GM12801 (cell line): ENCODE measurements at regions not wholly inside any gene's neighbourhood (a gene's known extent, or its start where the extent isn't known, plus 50 kb on each side); places are given as distances from the start of the nearest gene placed in this dataset.

Experiments
- TF ChIP-seq, protein P1 (sequence below): IDR thresholded peaks from one replicate; pipeline ENCODE4 v1.5.1; 2011; ENCODE audit warnings: control low read depth; ENCODE audit not compliant: insufficient read length; ENCODE audit errors: extremely low read depth

DNA sequence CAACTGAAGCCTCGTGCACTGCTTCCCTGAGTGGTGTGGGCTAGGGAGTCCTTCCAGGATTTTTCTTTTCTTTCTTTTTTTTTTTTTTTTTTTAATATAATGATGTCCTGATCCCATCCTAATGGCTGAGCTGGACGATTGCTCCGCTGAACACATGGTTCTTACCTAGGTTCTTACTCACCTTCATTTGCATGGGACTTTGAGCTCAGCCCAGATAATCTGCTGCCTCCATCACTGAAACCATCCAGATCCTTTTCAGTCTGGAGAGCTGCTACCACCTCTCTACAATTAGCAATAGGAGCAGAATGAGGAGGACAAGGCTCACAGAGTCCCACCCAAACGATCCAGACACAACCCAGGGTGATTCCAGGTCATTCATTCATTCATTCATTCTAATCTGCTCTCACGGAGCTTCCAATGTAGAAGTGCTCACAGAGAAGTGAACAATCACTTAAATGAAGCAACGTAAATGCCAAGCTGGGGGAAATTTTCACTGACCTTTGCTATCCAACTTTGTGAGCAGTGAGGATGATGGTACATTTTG, 246.3 kb upstream of the RREB1 start:
- TF ChIP-seq, protein P1, sequence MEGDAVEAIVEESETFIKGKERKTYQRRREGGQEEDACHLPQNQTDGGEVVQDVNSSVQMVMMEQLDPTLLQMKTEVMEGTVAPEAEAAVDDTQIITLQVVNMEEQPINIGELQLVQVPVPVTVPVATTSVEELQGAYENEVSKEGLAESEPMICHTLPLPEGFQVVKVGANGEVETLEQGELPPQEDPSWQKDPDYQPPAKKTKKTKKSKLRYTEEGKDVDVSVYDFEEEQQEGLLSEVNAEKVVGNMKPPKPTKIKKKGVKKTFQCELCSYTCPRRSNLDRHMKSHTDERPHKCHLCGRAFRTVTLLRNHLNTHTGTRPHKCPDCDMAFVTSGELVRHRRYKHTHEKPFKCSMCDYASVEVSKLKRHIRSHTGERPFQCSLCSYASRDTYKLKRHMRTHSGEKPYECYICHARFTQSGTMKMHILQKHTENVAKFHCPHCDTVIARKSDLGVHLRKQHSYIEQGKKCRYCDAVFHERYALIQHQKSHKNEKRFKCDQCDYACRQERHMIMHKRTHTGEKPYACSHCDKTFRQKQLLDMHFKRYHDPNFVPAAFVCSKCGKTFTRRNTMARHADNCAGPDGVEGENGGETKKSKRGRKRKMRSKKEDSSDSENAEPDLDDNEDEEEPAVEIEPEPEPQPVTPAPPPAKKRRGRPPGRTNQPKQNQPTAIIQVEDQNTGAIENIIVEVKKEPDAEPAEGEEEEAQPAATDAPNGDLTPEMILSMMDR = no peak

DNA sequence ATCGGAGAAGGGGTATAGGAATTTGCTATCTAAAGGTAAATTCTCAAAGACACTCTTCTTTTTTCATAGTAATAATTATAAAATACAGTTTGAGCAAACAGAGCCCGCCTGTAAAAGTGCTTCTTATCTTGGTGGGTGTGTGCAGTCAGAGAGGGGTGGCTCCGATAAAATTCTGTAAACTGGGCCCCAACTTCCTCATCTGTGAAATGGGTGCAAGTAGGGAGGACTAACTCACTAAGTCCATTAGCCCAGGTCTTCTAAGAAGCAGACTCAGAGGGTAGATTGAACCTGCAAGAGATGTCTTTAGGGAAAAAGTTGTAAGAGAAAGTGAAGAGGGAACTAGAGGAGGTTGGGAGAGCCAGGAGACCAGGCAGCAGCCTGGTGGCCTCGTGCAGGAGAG, 245.8 kb upstream of the RREB1 start:
- TF ChIP-seq, protein P1 = no peak

DNA sequence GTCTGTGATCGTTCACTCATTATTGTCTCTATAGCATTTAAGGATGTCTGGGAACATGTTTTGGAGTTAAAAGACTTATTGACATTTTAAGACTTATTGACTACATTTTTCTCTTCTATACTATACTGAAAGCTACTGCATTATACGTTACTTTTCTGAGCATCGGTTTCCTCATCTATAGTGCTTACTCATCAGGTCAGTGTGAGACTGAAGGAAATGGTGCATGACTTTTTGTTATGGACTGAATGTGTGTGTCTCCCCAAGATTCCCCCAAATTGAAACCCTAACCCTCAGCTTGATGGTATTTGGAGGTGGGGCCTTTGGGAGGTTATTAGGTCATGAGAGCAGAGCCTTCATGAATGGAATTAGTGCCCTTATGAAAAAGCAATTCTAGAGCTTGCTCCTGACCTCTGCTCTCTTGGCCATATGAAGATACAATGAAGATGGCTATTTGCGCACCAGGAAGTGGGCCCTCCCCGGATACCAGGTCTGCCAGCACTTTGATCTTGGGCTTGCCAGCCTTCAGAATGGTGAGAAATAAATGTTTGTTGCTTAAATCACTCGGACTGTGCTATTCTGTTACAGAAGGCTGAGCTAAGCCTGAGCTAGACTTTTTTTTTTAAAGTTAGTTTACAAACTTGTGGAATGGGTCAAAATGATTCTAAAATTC, 243.7 kb upstream of the RREB1 start:
- TF ChIP-seq, protein P1 = no peak

DNA sequence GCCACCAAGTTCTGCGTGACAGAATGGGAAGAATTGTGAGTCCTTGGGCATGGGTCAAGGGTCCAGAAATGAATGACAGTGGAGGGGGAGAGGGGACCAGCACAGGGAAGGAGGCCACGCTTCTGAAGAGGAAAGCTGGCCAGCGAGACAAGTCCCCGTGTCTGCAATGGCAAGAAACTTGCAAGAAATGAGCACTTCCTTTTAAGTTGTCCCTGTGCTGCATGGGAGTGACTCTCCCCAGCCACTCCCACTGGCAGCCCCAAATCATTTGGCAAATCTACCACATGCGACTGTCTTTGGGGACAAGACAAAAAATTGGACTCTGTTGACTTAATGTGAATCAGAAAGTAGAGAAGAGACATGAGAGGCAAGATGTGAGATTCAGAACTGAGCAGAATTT, 242.2 kb upstream of the RREB1 start:
- TF ChIP-seq, protein P1 = no peak

DNA sequence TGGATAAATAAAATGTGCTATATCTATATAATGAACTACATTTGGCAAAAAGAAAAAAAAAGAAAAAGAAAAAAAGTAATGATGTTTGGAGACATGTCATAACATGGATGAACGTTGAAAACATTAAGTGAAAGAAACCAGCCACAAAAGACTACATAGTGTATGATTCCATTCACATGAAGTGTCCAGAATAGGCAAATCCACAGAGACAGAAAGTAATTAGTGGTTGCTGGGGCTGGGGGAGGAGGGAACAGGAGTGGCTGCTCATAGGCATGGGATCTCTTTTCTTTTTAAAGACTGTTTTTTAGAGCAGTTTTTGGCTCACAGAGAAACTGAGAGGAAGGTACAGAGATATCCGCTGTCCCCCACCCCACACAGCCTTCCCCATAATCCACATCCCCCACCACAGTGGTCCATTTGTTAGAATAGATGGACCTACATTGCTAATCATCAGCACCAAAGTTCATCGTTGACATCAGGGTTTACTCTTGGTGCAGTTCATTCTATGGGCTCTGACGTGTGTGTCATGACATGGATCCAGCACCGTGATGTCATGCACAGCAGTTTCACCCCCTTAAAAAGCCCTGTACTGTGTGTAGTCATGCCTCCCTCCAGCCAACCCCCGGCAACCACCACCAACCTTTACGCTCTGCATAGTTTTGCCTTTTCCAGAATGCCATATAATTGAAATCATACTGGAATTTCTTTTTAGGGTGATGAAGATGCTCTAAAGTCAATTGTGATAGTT, 240.9 kb upstream of the RREB1 start:
- TF ChIP-seq, protein P1 = no peak

DNA sequence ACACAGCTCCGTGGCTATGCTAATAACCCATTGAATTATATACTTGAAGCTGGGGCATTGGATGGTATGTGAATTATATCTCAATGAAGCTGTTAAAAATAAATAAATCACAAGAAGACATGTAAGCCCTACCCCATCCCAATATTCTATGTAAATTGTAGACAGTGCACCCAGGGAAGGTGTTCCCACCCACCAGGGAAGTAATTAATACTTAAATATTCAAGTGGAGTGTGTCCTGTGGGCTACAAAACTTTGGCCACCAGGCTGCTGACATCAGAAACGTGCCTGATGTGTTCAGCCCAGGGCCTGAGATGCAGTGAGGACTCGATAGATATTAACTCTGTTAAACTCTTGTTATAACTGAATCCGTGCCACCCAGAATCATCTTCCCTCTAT, 240.4 kb upstream of the RREB1 start:
- TF ChIP-seq, protein P1 = no peak

DNA sequence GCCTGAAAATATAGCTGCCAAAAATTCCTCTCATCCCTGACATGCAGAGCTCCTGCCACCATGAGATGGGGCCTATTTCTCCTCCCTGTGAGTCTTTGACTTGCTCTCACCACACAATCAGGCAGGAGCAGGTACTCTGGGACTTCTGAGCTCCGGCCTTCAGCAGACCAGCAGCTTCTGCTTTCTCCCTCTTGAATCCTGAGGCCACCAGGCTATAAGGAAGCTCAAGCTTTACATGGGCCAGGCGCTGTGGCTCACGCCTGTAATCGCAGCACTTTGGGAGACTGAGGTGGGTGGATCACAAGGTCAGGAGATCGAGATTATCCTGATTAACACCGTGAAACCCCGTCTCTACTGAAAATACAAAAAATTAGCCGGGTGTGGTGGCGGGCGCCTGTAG, 238.7 kb upstream of the RREB1 start:
- TF ChIP-seq, protein P1 = no peak
